C1 segment of cervical spinal cord (tissue), 14 donors: ENCODE measurements at regions not wholly inside any gene's neighbourhood (a gene's known extent, or its start where the extent isn't known, plus 50 kb on each side); places are given as distances from the start of the nearest gene placed in this dataset.
A peak's percentile ranks its signal among the peaks of the same experiment; 100 is the strongest.
"Not testable (repeated sequence)": the region's sequence is repeated elsewhere in the genome, so short reads cannot be mapped to it uniquely, and the experiment has no call there.

Experiments
- DNase-seq, 14 donors: peaks; one replicate each; lab custom pipeline; 2025; lab: John Stamatoyannopoulos, UW

DNA sequence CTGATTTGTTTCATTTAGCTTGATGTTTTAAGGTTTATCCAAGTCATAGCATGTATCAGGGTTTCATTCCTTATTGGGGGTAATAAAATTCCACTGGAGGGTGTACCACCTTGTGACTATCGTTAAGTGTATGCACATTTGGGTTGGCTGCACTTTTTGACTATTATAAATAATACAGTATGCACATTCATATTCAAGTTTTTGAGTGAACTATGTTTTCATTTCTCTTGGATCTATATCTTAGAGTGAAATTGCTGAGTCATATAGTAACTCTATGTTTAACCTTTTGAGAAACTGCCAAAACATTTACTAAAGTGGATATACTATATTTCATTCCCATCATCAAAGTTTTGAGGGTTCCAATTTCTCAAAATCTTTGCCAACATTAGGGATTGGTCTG, 952.7 kb downstream of the TDRD15 start:
- no peak for DNase-seq

DNA sequence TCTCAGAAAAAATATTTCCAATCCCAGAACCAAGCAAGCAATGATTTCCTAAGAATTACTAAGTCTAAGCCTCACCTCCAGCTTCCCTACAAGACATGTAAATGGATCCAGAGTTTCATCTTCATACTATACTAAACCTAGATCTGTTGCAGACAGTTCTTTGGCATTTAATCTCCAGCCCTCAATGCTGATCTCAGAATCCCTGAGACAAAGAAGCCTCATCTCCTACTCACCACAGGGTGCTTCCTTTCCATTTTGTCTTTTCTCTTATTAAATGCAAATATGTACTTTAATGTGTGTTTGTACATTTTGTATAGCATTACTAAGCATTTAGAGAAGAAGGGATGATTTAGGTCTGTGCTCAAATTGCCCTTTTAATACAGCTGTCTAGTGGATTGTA, 954.9 kb downstream of the TDRD15 start:
- no peak for DNase-seq

DNA sequence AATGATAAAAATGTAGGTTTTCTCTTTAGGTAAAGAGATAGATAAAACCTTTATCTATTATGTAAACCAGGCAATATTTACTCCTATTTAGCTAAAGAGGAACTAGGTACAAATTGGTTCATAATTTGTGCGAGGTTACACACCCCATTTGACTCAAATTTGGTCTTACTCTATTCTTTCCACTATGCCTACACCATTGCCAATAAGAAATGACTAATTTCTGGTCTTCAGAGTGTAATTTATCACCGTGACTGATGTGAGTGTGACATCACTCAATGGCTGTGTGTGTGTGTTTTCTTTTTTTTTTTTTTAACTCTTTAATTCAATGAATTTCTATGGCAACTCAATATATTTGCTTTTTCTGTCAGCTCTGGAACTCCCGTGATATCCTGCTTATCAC, 955.8 kb downstream of the TDRD15 start:
- DNase-seq = no peak

DNA sequence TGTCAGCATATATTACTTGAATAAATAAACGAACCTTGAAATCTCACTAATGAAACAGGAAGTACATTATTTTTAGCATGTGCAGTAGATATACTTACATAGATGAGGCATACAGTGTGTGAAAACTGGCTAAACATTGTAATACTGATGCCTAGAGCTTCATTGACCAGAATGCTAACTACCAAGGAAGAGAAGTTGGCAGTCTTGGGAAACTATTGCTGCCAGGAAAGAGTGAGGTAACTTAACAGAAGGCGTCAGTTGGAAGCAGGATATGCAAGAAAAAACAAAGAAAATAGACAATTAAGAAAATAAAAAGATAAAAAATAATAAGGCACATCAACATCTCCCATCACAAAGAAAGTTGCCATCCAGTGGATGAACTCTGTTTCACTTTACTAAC, 963.0 kb downstream of the TDRD15 start:
- no peak for DNase-seq

DNA sequence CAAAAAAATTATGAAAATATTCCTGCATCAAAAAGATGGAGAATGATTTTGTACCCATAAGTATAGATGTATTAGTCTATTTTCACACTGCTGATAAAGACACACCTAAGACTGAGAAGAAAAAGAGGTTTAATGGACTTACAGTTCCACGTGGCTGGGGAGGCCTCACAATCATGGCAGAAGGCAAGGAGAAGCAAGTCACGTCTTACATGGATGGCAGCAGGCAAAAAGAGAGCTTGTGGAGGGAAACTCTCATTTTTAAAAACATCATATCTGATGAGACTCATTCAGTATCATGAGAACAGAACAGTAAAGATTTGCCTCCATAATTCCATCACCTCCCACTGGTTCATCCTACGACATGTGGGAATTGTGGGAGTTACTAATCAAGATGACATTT, 979.8 kb downstream of the TDRD15 start:
- DNase-seq = not testable (repeated sequence)

DNA sequence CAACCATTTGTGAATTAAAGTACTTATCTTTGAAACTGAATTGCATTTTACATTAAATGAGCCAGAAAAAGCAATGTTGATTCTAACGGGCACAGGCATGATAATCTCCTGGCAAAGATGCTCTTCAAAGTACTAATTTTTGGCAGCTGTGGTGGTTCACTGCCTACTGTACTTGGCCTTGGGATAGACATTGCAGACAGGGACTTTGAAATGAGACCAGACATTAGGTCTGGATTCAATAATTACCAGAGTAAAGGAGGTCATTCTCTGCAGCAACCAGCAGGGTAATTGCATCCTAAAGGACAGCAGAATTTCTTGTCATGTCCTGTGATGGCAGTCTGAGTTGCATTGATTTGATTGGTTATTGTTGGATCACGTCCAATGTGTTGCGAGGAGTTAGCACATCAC, 986.5 kb downstream of the TDRD15 start:
- no peak for DNase-seq

DNA sequence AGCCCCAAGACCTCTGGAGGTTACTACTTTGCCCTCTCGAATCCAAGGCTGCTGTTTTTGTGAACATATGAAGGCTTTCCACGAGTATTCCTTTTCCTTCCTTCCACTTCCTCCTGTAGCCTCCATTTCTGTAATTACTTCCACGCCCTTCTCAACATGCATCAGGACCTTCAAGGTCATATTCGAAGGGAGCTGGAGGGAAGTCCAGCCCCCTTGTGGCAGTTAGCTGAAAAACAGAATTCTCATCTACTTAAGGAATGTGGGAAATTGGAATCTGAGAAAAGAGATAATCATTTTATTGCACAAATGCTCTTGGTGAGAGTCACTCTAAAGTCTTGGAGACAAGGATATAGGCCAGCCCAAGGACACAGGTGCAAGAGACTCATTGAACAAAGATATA, 1000.2 kb downstream of the TDRD15 start:
- no peak for DNase-seq

DNA sequence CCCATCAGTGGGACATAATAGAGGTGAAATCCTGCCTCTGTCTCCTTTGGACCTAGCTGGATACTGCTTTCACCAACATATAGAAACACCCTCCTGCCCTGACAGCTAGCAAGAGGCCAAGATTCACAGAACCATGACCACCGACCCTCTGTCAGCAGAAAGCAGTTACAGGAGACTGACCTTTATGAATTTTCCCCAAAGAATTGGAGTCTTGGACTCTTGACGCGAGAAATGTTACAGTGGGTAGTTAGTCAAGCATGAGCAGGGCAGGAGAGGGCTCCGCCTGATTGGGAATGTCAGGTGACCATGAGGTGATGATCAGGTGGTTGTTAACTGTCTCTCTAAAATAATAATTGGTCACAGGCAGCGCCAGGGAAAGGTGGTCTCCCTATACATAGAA, 1002.3 kb downstream of the TDRD15 start:
- no peak for DNase-seq

DNA sequence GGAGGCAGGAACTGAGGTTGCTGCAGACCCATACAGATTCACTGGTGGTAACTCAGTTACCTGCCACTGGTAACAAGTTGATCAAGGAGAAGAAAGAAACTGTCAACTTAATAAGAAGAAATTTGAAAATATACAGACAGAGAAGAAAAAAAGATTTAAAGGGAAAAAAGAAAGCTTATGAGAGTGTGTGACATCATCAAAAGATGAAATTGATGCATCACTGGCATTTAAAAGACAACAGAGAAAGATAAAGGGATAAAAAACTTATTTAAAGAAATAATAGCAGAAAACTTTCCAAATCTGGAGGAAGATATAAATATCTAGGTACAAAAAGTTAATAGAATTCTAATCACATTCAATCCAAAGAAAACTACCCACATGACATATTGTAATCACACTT, 1003.2 kb downstream of the TDRD15 start:
- no peak for DNase-seq

DNA sequence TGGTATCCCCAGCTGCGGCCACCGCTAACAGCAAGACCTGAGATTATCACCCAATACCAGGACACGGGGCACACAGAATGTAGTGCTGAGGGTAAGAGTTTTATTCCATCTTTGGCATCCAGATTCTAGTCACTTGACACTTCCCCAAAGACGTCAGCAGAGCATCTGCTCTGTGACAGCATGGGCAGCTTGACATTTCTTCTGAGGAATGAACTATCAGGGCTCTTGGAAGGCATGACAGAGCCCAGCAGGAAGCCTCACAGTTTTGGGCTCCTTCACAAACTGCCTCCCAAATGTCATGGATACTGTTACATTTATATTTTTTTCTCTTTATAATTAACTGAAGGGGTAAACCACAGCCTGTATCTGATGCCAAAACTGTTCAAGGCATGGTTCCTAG, 1010.7 kb downstream of the TDRD15 start:
- DNase-seq = peak in 1 of 14 donors; percentile 7

DNA sequence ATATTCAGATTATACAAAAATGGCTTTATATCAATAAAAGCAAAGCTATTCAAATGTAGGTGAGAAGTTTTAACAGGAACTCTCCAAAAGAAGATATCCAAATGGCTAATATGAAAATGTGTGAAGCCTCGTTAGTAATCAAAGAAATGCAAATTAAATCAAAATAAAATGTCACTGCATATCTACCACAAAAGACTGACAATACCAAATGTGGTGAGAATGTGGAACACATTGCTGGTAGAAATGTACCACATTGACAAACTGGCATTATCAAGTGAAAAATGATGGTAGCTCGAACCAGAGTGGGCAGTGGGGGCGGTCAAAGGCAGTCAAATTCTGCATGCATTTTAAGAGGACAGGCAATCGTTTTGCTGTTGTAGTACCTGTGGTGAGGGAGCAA, 1012.7 kb downstream of the TDRD15 start:
- DNase-seq = no peak

DNA sequence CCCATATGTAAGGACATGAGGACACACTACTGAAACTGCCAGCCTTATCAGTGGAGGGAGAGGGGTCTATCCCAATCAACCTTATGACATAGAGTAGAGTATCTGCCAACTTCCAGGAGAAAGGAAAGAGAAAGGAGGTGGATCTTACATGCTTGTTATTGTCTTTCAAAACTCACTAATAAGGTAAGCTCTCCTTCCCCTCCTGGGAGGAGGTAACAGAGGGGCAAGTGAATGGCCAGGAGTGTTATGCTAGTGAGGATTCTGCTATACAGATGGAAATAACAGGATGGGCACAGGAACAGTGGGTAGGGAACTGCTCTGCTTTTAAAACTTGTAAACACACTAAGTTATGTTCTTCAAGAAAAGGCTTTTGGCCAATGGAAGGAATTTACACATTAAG, 1020.1 kb downstream of the TDRD15 start:
- no peak for DNase-seq

DNA sequence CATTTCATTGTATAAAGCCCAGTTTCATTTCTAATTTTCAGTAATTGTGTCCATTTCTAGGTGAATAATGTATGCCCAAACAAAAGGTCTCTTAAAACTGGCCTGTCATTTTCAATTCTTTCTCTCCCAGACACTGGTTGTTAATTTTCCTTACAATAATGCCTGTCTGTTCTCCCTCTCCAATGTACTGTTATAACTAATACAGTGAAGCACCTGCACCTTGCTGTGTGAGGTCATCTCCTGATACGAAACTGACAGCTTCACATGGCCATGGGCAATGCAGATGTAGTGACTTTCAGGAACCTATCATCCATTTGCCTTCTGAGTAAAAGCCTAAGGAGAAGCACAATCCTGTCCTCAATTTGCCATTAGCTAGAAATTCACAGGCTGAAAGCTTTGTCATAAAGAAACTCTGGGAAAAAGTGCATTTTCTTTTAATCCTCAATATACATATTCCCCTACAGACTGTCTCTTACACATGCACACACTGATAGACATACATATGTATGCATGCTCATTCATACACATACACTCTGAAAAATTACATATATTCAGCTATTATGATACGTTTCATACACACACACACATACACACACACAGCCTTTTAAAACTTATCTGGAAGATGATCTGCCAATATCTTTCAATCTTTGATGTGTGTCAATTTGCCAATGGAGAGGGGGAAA, 1030.3 kb downstream of the TDRD15 start:
- no peak for DNase-seq

DNA sequence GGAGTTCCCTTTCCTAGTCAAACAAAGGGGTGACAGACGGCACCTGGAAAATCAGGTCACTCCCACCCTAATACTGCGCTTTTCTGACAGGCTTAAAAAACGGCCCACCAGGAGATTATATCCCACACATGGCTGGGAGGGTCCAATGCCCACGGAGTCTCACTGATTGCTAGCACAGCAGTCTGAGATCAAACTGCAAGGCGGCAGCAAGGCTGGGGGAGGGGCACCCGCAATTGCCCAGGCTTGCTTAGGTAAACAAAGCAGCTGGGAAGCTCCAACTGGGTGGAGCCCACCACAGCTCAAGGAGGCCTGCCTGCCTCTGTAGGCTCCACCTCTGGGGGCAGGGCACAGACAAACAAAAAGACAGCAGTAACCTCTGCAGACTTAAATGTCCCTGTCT, 1032.9 kb downstream of the TDRD15 start:
- not testable (repeated sequence) for DNase-seq

DNA sequence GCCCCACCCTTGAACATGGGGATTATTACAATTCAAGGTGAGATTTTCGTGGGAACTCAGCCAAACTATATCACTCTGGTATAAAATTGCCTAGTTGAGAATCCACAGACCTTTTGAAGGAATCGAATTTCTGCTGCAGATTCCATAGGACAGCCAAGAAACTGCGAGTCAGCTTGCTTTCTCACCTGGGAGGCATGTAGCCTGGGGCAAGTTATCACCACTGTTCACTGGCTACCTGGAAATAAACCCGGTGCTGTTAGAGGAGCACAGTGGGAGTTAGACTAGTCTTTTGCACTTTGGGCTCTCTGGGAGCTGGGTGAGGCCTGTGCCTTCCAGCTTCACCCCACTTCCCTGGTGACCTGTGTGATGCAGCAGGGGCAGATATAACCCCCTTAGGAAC, 1043.5 kb downstream of the TDRD15 start:
- no peak for DNase-seq

DNA sequence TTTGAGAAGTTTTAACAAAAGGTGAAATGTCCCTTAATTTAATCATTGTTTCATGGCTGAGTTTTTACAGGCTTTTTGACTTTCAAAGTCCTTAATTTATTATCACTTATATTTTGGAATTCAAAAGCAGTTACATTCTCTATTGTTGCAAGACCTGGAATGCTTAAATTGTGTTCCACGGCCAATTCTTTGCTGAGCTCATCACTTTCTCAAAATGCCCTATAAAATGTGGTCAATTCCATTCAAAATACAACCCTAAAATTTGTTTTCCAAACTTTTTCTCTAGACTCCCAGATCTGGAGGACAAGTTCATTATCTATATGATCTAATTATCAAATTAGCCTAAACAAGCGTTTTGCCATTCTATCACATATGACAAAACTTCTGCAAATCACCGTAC, 1051.2 kb downstream of the TDRD15 start:
- DNase-seq = no peak

DNA sequence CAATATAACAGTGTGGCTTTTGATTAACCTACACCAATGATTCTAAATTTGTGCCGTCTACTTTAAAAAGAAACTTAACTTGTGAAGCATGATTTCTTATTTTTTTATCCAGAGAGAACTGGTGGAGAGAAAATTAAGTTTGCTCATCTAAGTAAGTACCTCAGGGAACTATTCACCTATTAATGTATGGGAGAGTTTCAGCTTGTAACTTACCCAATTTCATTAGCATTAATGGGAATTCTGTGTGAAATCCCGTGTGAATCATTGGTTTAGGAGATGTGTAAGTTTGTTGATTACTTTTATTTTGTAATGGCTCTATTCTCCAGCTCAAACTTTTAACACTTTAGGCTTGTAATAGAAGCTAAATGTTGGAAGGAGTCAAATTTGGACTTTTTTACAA, 1061.5 kb downstream of the TDRD15 start:
- no peak for DNase-seq

DNA sequence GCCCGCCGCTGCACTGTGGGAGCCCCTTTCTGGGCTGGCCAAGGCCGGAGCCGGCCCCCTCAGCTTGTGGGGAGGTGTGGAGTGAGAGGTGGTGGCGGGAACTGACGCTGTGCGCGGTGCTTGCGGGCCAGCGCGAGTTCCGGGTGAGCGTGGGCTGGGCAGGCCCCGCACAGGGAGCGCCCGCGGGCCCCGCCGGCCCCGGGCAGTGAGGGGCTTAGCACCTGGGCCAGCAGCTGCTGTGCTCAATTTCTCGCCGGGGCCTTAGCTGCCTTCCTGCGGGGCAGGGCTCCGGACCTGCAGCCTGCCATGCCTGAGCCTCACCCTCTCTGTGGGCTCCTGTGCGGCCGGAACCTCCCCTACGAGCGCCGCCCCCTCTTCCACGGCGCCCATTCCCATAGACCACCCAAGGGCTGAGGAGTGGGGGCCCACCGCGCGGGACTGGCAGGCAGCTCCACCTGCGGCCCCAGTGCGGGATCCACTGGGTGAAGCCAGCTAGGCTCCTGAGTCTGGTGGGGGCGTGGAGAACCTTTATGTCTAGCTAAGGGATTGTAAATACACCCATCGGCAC, 1062.6 kb downstream of the TDRD15 start:
- not testable (repeated sequence) for DNase-seq

DNA sequence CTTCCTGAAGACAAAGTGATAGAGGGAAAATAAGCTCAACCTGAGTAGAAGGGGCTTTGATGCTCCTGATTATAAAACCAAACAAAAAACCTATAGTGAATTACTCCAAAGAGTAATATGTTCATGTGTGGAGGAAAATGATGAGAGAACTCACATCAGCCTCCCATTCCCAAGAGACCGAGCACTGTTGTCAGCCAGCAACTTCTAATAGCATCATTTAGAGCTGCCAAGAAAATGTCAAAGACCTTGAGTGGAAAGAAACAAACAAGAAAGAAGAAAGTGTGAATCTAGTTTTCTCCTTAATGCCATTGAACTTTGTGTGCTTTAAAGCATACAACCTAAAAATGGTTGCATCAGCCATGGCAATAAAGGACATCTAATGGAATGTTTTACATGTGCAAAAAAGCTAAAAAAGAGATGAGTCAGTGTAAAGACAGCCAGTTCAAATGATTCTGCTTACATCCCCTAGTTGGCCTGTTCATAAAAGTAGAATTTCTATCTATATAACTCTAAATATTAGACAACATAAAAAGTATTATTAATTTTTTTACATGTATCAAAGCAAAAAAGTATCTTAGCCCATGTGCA, 1066.2 kb downstream of the TDRD15 start:
- DNase-seq = no peak

DNA sequence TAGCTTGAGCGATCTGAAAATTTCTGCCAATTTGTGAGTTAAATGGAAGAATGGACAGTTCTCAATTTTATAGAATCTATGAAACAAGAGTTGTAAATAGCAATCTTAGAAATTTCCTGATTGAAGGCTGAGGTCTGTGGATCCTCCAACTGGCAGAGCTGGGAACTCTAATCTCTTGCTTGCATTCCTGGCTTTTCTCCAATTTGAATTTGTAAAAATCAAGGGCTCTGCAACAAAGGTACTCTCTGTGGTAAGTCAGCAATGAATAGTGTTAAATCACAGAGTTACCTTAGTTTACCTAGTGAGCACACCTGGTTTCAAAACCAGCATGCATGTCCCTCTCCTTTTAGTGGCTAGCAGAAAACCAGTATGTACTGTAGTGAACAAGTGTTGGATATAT, 1070.5 kb downstream of the TDRD15 start:
- no peak for DNase-seq

DNA sequence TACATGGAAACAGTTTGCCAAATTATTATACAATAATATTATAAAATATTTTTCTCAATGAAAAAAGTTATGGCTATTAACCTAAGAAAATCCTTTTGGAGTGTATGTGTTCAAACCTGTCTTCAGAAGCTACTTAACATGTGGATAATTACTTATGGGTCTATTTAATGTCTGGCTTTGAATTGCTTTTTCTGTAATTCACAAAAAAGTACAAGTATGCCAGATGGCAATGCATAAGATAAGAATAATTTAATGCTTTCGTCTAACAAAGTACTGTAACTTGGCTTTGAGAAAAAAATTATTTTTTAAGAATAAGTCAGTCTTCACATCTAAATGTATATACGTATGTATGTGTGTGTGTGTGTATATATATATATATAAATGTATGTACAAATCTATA, 1073.0 kb downstream of the TDRD15 start:
- no peak for DNase-seq

DNA sequence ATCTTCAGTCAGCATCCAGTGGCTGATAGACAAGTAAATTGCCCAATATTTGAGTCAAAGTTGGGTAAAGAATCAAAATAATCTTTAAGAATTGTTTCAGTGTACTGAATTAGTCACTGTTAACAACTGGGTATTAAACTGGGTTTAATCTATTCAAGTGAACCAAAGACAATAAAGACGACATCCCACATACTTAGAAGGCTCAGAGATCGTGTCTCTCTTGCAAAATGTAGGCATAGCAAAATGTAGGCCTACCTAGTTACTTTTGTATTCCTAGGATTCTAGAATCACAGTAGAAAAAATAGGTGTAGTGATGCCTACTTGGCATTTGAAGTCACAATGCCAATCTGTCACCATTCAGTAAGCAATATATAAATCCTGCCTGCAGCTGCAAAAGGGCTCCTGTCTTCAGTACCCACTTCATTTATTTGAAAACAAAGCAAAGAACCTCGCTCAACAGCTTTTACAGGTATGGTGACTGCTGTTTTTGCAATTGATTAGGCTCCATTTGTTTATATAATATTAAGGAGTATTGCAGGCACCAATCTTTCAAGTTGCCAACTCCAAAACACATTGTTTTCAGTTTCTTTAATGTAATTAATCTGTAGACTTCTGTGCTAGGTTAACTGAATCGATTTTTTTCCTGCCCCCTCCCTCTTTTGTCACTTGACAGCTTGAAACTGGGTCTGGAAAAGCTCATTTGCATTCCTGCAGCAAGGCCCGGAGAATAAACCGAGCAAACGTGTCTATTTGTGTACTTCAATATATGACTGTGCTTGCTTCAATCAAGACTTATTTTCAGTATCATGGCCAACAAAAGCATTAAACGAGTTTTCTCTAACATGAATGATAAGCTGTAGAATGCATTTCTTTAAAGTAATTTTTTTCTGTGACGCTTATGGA, 1074.9 kb downstream of the TDRD15 start:
- no peak for DNase-seq
